MCF 10A (cell line): ENCODE measurements at regions not wholly inside any gene's neighbourhood (a gene's known extent, or its start where the extent isn't known, plus 50 kb on each side); places are given as distances from the start of the nearest gene placed in this dataset.
"Not testable (repeated sequence)": the region's sequence is repeated elsewhere in the genome, so short reads cannot be mapped to it uniquely, and the experiment has no call there.

Experiments used
- BruUV-seq: library from RNA; stranded (reverse); fragments of 400-500 nt; replicated peaks from 2 replicates; lab custom pipeline; 2021; lab: Mats Ljungman, UMichigan
- CTCF ChIA-PET: fragments of 300-600 bp; sonication (Branson Sonifier 250); formaldehyde crosslinking; extraction: SDS; loops from one replicate; lab custom pipeline; 2021; ENCODE audit warnings: antibody characterized with exemption, inconsistent platforms; lab: Yijun Ruan, JAX
- POLR2A ChIA-PET: fragments of 300-600, 350-650 bp; sonication (Branson Sonifier 250); formaldehyde crosslinking; extraction: SDS; loops from one replicate; lab custom pipeline; 2020; ENCODE audit warnings: antibody characterized with exemption, inconsistent platforms; lab: Yijun Ruan, JAX
- DNase-seq: peaks from one replicate; pipeline ENCODE4 v3.0.0-alpha.2; 2018; ENCODE audit not compliant: unreplicated experiment
- H3K27ac Mint-ChIP-seq: one replicate; pipeline ENCODE4 v1.8.0; 2022; ENCODE audit warnings: mild to moderate bottlenecking, low read depth, mixed read lengths; ENCODE audit not compliant: unreplicated experiment
- H3K27me3 Mint-ChIP-seq: one replicate; pipeline ENCODE4 v1.8.0; 2022; ENCODE audit warnings: mixed read lengths; ENCODE audit not compliant: insufficient read depth, unreplicated experiment
- H3K36me3 Mint-ChIP-seq: one replicate; pipeline ENCODE4 v1.8.0; 2022; ENCODE audit warnings: mild to moderate bottlenecking, moderate library complexity, mixed read lengths; ENCODE audit not compliant: insufficient read depth, unreplicated experiment
- H3K4me1 Mint-ChIP-seq: one replicate; pipeline ENCODE4 v1.8.0; 2022; ENCODE audit warnings: mixed read lengths; ENCODE audit not compliant: insufficient read depth, unreplicated experiment
- H3K4me3 Mint-ChIP-seq: one replicate; pipeline ENCODE4 v1.8.0; 2022; ENCODE audit warnings: mild to moderate bottlenecking, moderate library complexity, mixed read lengths; ENCODE audit not compliant: unreplicated experiment
- H3K9me3 Mint-ChIP-seq: one replicate; pipeline ENCODE4 v1.8.0; 2022; ENCODE audit warnings: mixed read lengths; ENCODE audit not compliant: unreplicated experiment
- intact Hi-C: fragments of 100-400 bp; cut with micrococcal nuclease; formaldehyde crosslinking; loops from 2 replicates; pipeline ENCODE4 v1.14.1; 2022
- TF ChIP-seq, protein P1 (sequence below): fragments of 200-600 bp; IDR thresholded peaks from one replicate; pipeline ENCODE4 v1.8.0; 2022; ENCODE audit warnings: antibody characterized with exemption, mild to moderate bottlenecking; ENCODE audit not compliant: unreplicated experiment

DNA sequence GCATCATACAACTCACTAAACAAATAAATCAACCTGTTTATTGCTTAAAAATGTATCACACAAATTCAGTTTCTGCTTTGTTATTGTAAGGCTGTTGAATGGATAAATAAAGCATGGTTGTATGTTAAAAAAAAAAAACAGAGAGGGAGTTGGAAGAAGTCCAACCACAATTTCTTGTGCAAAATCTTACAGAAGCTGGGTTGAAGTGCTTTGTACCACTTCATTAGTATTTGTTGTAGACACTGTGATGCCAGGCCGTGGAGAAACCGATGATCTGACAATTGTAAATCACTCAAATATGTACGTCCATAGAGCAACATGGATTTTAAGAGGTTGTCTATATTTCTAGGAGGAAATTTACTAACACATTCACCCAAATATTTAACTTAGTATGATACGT, 132.6 kb upstream of the MXRA5 start:
- Mint-ChIP-seq H3K4me3 (no peak overlapping the region), H3K27me3 (peaks cover 66% of the 10 kb centered on the region), H3K9me3 (peaks cover 19% of the 10 kb centered on the region), H3K27ac (no peak overlapping the region), H3K4me1 (no peaks in the 10 kb centered on the region), H3K36me3 (no peaks in the 10 kb centered on the region)
- ChIA-PET POLR2A (no interaction called here), CTCF (no interaction called here)
- TF ChIP-seq, protein P1, sequence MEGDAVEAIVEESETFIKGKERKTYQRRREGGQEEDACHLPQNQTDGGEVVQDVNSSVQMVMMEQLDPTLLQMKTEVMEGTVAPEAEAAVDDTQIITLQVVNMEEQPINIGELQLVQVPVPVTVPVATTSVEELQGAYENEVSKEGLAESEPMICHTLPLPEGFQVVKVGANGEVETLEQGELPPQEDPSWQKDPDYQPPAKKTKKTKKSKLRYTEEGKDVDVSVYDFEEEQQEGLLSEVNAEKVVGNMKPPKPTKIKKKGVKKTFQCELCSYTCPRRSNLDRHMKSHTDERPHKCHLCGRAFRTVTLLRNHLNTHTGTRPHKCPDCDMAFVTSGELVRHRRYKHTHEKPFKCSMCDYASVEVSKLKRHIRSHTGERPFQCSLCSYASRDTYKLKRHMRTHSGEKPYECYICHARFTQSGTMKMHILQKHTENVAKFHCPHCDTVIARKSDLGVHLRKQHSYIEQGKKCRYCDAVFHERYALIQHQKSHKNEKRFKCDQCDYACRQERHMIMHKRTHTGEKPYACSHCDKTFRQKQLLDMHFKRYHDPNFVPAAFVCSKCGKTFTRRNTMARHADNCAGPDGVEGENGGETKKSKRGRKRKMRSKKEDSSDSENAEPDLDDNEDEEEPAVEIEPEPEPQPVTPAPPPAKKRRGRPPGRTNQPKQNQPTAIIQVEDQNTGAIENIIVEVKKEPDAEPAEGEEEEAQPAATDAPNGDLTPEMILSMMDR, result no peak
- DNase-seq, result no peak
- intact Hi-C loops, result no loop called here
- no TSS peak for BruUV-seq

DNA sequence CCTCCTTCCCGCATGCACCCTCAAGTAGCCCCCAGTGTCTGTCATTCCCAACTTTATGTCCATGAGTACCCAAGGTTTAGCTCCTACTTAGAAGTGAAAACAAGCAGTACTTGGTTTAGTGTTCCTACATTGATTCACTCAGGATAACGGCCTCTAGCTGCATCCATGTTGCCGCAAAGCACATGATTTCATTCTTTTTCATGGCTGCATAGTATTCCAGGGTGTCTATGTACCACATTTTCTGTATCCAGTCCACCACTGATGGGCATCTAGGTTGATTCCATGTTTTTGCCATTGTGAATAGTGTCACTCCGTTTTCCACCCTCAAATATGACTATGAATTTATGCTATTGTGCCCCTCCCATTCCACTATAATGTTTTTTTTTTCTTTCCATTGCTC, 130.5 kb upstream of the MXRA5 start:
- no peak for DNase-seq
- H3K9me3 Mint-ChIP-seq, result peaks cover 19% of the 10 kb centered on the region
- no peak overlapping the region for H3K27ac Mint-ChIP-seq
- H3K4me3 Mint-ChIP-seq, result no peak overlapping the region
- ChIA-PET POLR2A (no interaction called here), CTCF (interaction anchor here (0.6 kb wide), 1 partner anchor 947 kb away, joined by 3 read pairs; no protein-coding TSS in a partner anchor)
- peaks cover 46% of the 10 kb centered on the region for H3K27me3 Mint-ChIP-seq
- no peaks in the 10 kb centered on the region for H3K4me1 Mint-ChIP-seq
- TF ChIP-seq, protein P1, result no peak
- intact Hi-C loops, result no loop called here
- no peaks in the 10 kb centered on the region for H3K36me3 Mint-ChIP-seq
- no TSS peak for BruUV-seq

DNA sequence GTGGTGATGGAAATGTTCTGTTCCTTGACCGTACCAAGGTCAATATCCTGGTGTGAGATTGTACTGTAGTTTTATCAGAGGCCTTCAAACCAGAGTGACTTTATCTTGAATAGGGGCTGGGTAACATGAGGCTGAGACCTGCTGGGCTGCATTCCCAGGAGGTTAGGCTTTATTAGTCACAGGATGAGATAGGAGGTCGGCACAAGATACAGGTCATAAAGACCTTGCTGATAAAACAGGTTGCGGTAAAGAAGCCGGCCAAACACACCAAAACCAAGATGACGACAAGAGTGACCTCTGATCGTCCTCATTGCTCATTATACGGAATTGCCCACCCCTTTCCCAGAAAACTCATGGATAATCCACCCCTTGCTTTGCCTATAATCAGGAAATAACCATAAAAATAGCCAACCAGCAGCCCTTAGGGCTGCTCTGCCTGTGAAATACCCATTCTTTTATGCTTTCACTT, 123.8 kb upstream of the MXRA5 start:
- H3K4me3 Mint-ChIP-seq, result peak overlapping the region; percentile 16
- H3K27ac Mint-ChIP-seq, H3K27me3 Mint-ChIP-seq, CTCF ChIA-PET, DNase-seq, POLR2A ChIA-PET, BruUV-seq, H3K36me3 Mint-ChIP-seq, intact Hi-C loops, H3K4me1 Mint-ChIP-seq, H3K9me3 Mint-ChIP-seq: not testable (repeated sequence)

DNA sequence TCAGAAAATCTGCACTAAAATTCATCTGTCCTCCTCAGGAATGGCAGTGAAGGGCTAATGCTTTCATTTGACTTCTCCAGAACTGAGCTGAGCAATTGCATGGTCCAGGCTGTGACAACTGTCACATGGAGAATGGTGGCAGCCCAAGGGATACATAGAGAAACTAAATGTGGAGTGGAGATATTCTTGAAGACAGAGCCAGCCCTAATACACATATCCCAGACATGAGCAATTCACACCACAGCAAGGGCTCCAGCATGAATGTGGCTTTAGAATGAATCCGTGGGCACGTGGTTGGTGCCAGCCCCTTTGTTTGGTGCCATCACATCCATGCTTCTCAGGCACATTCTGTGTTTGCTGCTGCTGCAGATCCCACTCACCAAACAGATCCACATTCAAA, 121.6 kb upstream of the MXRA5 start:
- H3K36me3 Mint-ChIP-seq, result no peaks in the 10 kb centered on the region
- peaks cover 3% of the 10 kb centered on the region for H3K27me3 Mint-ChIP-seq
- H3K9me3 Mint-ChIP-seq, result no peaks in the 10 kb centered on the region
- no peak overlapping the region for H3K27ac Mint-ChIP-seq
- no TSS peak for BruUV-seq
- no peak for DNase-seq
- CTCF ChIA-PET, result interaction anchor here (0.6 kb wide), 2 partner anchors 23 to 81 kb away, joined by 3 read pairs; no protein-coding TSS in a partner anchor
- POLR2A ChIA-PET, result no interaction called here
- TF ChIP-seq, protein P1, result no peak
- H3K4me3 Mint-ChIP-seq, result no peak overlapping the region
- intact Hi-C loops, result no loop called here
- peaks cover 7% of the 10 kb centered on the region for H3K4me1 Mint-ChIP-seq

DNA sequence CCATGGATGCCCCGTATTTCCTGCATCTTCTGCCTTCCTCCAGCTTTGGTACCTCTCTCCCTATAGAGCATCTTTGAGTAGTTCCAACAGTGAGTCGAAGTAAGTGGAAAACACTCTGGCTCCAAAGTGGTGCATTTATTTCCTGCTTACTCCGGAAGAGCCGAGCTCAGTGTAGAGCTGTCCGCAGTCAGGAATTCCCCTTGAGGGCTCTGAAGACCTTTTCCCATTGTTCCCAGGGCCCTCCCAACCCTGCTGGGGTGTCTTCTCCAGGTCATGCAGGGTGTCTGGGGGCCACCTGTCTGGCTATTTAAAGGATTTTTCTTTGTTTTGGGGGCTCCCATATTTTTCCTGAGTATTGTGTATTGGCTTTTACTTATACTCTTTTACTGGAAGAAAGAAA, 118.6 kb upstream of the MXRA5 start:
- TF ChIP-seq, protein P1, result no peak
- Mint-ChIP-seq H3K27ac (no peak overlapping the region), H3K27me3 (peaks cover 32% of the 10 kb centered on the region), H3K36me3 (no peaks in the 10 kb centered on the region), H3K4me3 (no peak overlapping the region), H3K9me3 (no peaks in the 10 kb centered on the region), H3K4me1 (peaks cover 10% of the 10 kb centered on the region)
- no peak for DNase-seq
- ChIA-PET POLR2A (no interaction called here), CTCF (no interaction called here)
- intact Hi-C loops, result no loop called here
- no TSS peak for BruUV-seq
